ENCODE measurements at regions not wholly inside any gene's neighbourhood (a gene's known extent, or its start where the extent isn't known, plus 50 kb on each side); places are given as distances from the start of the nearest gene placed in this dataset.

GRCh38 chr13:76048675-76049375, 412.7 kb downstream of the LMO7 start:
- H3K27ac ChIP-seq, result no peak overlapping the region
- no peak overlapping the region for H3K4me3 ChIP-seq
- intact Hi-C loops (cut with DNase I; ENCODE audit: low total_unique reads), result no loop called here
- H3K27me3 ChIP-seq, result no peaks in the 10 kb centered on the region
- H3K4me1 ChIP-seq, result no peaks in the 10 kb centered on the region
- H3K36me3 ChIP-seq, result peaks cover 0 to 4% of the 10 kb centered on the region in 2 donors
- no peaks in the 10 kb centered on the region for H3K9me3 ChIP-seq
- no peak for TF ChIP-seq CTCF (IDR thresholded peaks at IDR 0.05)
- no peak for TF ChIP-seq POLR2A (IDR thresholded peaks at IDR 0.05)
- no peak for DNase-seq

GRCh38 chr13:76048131-76048530, 412.0 kb downstream of the LMO7 start:
- TF ChIP-seq CTCF (IDR thresholded peaks at IDR 0.05) (no peak), POLR2A (IDR thresholded peaks at IDR 0.05) (no peak)
- Histone ChIP-seq H3K4me1 (no peaks in the 10 kb centered on the region), H3K9me3 (no peaks in the 10 kb centered on the region), H3K27me3 (no peaks in the 10 kb centered on the region), H3K36me3 (peaks cover 0 to 4% of the 10 kb centered on the region in 2 donors), H3K4me3 (no peak overlapping the region), H3K27ac (no peak overlapping the region)
- intact Hi-C loops (cut with DNase I; ENCODE audit: low total_unique reads), result no loop called here
- DNase-seq, result no peak

GRCh38 chr13:76043874-76044273, 407.7 kb downstream of the LMO7 start:
- no peaks in the 10 kb centered on the region for H3K4me1 ChIP-seq
- DNase-seq, result no peak
- TF ChIP-seq CTCF (IDR thresholded peaks at IDR 0.05), result no peak
- no peak for TF ChIP-seq POLR2A (IDR thresholded peaks at IDR 0.05)
- H3K27me3 ChIP-seq, result no peaks in the 10 kb centered on the region
- intact Hi-C loops (cut with DNase I; ENCODE audit: low total_unique reads), result no loop called here
- H3K4me3 ChIP-seq, result no peak overlapping the region
- no peak overlapping the region for H3K27ac ChIP-seq
- H3K9me3 ChIP-seq, result no peaks in the 10 kb centered on the region
- peaks cover 0 to 4% of the 10 kb centered on the region in 2 donors for H3K36me3 ChIP-seq

GRCh38 chr13:76038920-76039716, 403.0 kb downstream of the LMO7 start:
- no peaks in the 10 kb centered on the region for H3K4me1 ChIP-seq
- no peaks in the 10 kb centered on the region for H3K27me3 ChIP-seq
- H3K36me3 ChIP-seq, result peaks cover 0 to under 1% of the 10 kb centered on the region in 2 donors
- no peak overlapping the region for H3K27ac ChIP-seq
- H3K9me3 ChIP-seq, result no peaks in the 10 kb centered on the region
- TF ChIP-seq POLR2A (IDR thresholded peaks at IDR 0.05) (no peak), CTCF (IDR thresholded peaks at IDR 0.05) (no peak)
- DNase-seq, result no peak
- no peak overlapping the region for H3K4me3 ChIP-seq
- intact Hi-C loops (cut with DNase I; ENCODE audit: low total_unique reads), result no loop called here

GRCh38 chr13:76036176-76036575, 400.0 kb downstream of the LMO7 start:
- Histone ChIP-seq H3K36me3 (no peaks in the 10 kb centered on the region), H3K27me3 (no peaks in the 10 kb centered on the region), H3K4me3 (no peak overlapping the region), H3K4me1 (no peaks in the 10 kb centered on the region), H3K27ac (no peak overlapping the region), H3K9me3 (no peaks in the 10 kb centered on the region)
- intact Hi-C loops (cut with DNase I; ENCODE audit: low total_unique reads), result no loop called here
- no peak for TF ChIP-seq POLR2A (IDR thresholded peaks at IDR 0.05)
- TF ChIP-seq CTCF (IDR thresholded peaks at IDR 0.05), result no peak
- DNase-seq, result no peak
